ENCODE measurements at regions not wholly inside any gene's neighbourhood (a gene's known extent, or its start where the extent isn't known, plus 50 kb on each side); places are given as distances from the start of the nearest gene placed in this dataset.

- no peak overlapping the region for H3K4me3 ChIP-seq (replicated peaks in 1 of 2; ENCODE audit: low read depth in 1 of 2, low read length in 2 of 2)
- no TSS peak for BruUV-seq (replicated peaks)
- no peaks in the 10 kb centered on the region for H3K9me3 ChIP-seq (ENCODE audit: control insufficient read depth in 1 of 2, insufficient read depth in 1 of 2, low read depth in 1 of 2, low read length in 2 of 2)
- ChIA-PET POLR2A (no interaction called here), CTCF (no interaction called here), RAD21 (ENCODE audit: low non-redundant PET in 1 of 2, low total read pairs in 2 of 2, uncharacterized antibody in 2 of 2, unreplicated experiment in 2 of 2) (no interaction called here)
- TF ChIP-seq CBX3 (IDR thresholded peaks at IDR 0.05; ENCODE audit: low read depth): no peak
- TF ChIP-seq, protein P1, sequence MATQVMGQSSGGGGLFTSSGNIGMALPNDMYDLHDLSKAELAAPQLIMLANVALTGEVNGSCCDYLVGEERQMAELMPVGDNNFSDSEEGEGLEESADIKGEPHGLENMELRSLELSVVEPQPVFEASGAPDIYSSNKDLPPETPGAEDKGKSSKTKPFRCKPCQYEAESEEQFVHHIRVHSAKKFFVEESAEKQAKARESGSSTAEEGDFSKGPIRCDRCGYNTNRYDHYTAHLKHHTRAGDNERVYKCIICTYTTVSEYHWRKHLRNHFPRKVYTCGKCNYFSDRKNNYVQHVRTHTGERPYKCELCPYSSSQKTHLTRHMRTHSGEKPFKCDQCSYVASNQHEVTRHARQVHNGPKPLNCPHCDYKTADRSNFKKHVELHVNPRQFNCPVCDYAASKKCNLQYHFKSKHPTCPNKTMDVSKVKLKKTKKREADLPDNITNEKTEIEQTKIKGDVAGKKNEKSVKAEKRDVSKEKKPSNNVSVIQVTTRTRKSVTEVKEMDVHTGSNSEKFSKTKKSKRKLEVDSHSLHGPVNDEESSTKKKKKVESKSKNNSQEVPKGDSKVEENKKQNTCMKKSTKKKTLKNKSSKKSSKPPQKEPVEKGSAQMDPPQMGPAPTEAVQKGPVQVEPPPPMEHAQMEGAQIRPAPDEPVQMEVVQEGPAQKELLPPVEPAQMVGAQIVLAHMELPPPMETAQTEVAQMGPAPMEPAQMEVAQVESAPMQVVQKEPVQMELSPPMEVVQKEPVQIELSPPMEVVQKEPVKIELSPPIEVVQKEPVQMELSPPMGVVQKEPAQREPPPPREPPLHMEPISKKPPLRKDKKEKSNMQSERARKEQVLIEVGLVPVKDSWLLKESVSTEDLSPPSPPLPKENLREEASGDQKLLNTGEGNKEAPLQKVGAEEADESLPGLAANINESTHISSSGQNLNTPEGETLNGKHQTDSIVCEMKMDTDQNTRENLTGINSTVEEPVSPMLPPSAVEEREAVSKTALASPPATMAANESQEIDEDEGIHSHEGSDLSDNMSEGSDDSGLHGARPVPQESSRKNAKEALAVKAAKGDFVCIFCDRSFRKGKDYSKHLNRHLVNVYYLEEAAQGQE (IDR thresholded peaks at IDR 0.05; ENCODE audit: low read depth): no peak
- TF ChIP-seq, protein P2, sequence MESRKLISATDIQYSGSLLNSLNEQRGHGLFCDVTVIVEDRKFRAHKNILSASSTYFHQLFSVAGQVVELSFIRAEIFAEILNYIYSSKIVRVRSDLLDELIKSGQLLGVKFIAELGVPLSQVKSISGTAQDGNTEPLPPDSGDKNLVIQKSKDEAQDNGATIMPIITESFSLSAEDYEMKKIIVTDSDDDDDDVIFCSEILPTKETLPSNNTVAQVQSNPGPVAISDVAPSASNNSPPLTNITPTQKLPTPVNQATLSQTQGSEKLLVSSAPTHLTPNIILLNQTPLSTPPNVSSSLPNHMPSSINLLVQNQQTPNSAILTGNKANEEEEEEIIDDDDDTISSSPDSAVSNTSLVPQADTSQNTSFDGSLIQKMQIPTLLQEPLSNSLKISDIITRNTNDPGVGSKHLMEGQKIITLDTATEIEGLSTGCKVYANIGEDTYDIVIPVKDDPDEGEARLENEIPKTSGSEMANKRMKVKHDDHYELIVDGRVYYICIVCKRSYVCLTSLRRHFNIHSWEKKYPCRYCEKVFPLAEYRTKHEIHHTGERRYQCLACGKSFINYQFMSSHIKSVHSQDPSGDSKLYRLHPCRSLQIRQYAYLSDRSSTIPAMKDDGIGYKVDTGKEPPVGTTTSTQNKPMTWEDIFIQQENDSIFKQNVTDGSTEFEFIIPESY (IDR thresholded peaks at IDR 0.05; ENCODE audit: extremely low read depth, insufficient replicate concordance, low read length): no peak
- H3K36me3 ChIP-seq (ENCODE audit: control insufficient read depth in 1 of 2, insufficient read depth in 2 of 2, low read length in 2 of 2): no peaks in the 10 kb centered on the region
- no peaks in the 10 kb centered on the region for H3K79me2 ChIP-seq (ENCODE audit: insufficient read depth, low read length)
- no peaks in the 10 kb centered on the region for H3K27me3 ChIP-seq (ENCODE audit: insufficient read depth, low read length)
- H2AFZ ChIP-seq (ENCODE audit: low read depth, low read length, poor library complexity, severe bottlenecking): no peak overlapping the region
- no peaks in the 10 kb centered on the region for H3K9me2 ChIP-seq (ENCODE audit: insufficient read depth)
- H4K20me1 ChIP-seq (ENCODE audit: insufficient read depth): no peaks in the 10 kb centered on the region
- intact Hi-C loops (cut with micrococcal nuclease): no loop called here
- ATAC-seq: no peak
- H3K27ac ChIP-seq (ENCODE audit: low read depth, low read length): no peak overlapping the region
- no peaks in the 10 kb centered on the region for H3K4me1 ChIP-seq (ENCODE audit: control insufficient read depth in 1 of 2, insufficient read depth in 2 of 2, low read length in 2 of 2)
- H3K9ac ChIP-seq (ENCODE audit: low read length): no peak overlapping the region
- no peak for DNase-seq (ENCODE audit: low read depth, low spot score)
- no peak overlapping the region for H3K4me2 ChIP-seq (ENCODE audit: low read length)
Observed at GRCh38 chr2:7742301-7742700, 825.1 kb downstream of the RNF144A start.

DNA sequence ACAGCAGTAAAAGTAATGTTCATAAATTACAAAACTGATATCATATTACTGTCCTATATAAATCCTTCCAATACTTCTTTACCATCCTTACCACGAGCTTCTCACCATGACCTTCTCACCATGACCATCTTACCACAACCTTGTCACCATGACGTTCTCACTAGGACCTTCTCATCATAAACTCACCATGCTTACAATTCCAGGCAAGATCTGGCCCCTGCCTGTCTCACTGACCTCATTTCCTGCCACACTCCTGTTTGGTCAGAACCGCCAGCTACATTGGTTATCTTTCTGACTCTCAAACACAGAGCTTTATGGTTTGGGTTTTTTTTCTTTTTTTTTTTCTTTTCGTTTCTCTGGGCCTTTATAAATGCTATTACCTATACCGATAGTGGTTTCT lies 827.6 kb downstream of the RNF144A start:
- DNase-seq (ENCODE audit: low read depth, low spot score) (no peak), ATAC-seq (no peak)
- Histone ChIP-seq H3K79me2 (ENCODE audit: insufficient read depth, low read length) (no peaks in the 10 kb centered on the region), H3K4me3 (replicated peaks in 1 of 2; ENCODE audit: low read depth in 1 of 2, low read length in 2 of 2) (no peak overlapping the region), H3K36me3 (ENCODE audit: control insufficient read depth in 1 of 2, insufficient read depth in 2 of 2, low read length in 2 of 2) (no peaks in the 10 kb centered on the region), H3K9me2 (ENCODE audit: insufficient read depth) (no peaks in the 10 kb centered on the region), H3K4me1 (ENCODE audit: control insufficient read depth in 1 of 2, insufficient read depth in 2 of 2, low read length in 2 of 2) (no peaks in the 10 kb centered on the region), H4K20me1 (ENCODE audit: insufficient read depth) (no peaks in the 10 kb centered on the region), H2AFZ (ENCODE audit: low read depth, low read length, poor library complexity, severe bottlenecking) (no peak overlapping the region), H3K27ac (ENCODE audit: low read depth, low read length) (no peak overlapping the region), H3K4me2 (ENCODE audit: low read length) (no peak overlapping the region), H3K9me3 (ENCODE audit: control insufficient read depth in 1 of 2, insufficient read depth in 1 of 2, low read depth in 1 of 2, low read length in 2 of 2) (no peaks in the 10 kb centered on the region), H3K27me3 (ENCODE audit: insufficient read depth, low read length) (no peaks in the 10 kb centered on the region), H3K9ac (ENCODE audit: low read length) (no peak overlapping the region)
- no TSS peak for BruUV-seq (replicated peaks)
- ChIA-PET CTCF (no interaction called here), POLR2A (no interaction called here), RAD21 (ENCODE audit: low non-redundant PET in 1 of 2, low total read pairs in 2 of 2, uncharacterized antibody in 2 of 2, unreplicated experiment in 2 of 2) (no interaction called here)
- intact Hi-C loops (cut with micrococcal nuclease): no loop called here
- TF ChIP-seq EZH2 (IDR thresholded peaks at IDR 0.05): no peak
- TF ChIP-seq, protein P1 (IDR thresholded peaks at IDR 0.05; ENCODE audit: low read depth): no peak
- TF ChIP-seq YY1 (IDR thresholded peaks at IDR 0.05; ENCODE audit: extremely low read depth, insufficient replicate concordance, low read depth, low read length): no peak
- TF ChIP-seq, protein P3, sequence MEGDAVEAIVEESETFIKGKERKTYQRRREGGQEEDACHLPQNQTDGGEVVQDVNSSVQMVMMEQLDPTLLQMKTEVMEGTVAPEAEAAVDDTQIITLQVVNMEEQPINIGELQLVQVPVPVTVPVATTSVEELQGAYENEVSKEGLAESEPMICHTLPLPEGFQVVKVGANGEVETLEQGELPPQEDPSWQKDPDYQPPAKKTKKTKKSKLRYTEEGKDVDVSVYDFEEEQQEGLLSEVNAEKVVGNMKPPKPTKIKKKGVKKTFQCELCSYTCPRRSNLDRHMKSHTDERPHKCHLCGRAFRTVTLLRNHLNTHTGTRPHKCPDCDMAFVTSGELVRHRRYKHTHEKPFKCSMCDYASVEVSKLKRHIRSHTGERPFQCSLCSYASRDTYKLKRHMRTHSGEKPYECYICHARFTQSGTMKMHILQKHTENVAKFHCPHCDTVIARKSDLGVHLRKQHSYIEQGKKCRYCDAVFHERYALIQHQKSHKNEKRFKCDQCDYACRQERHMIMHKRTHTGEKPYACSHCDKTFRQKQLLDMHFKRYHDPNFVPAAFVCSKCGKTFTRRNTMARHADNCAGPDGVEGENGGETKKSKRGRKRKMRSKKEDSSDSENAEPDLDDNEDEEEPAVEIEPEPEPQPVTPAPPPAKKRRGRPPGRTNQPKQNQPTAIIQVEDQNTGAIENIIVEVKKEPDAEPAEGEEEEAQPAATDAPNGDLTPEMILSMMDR (IDR thresholded peaks at IDR 0.05 in 2 of 3, conservative IDR thresholded peaks at IDR 0.05 in 1 of 3; ENCODE audit: borderline replicate concordance in 1 of 3, insufficient read depth in 1 of 3, low read depth in 2 of 3, low read length in 2 of 3): no peak
